H9 (cell line): ENCODE measurements at regions not wholly inside any gene's neighbourhood (a gene's known extent, or its start where the extent isn't known, plus 50 kb on each side); places are given as distances from the start of the nearest gene placed in this dataset.

ENCODE experiments used
- DNase-seq: peaks from one replicate; pipeline ENCODE4 v3.0.0-alpha.2; 2017
- H2AFZ ChIP-seq: one replicate; pipeline ENCODE4 v1.6.1; 2013; ENCODE audit warnings: mild to moderate bottlenecking, low read length, control low read depth, moderate library complexity
- H2AK5ac ChIP-seq: 2 replicates; pipeline ENCODE4 v1.6.1; 2013; ENCODE audit warnings: low read length, control low read depth, mixed read lengths; ENCODE audit not compliant: insufficient read length
- H2BK120ac ChIP-seq: one replicate; pipeline ENCODE4 v1.6.1; 2013; ENCODE audit warnings: low read depth, mild to moderate bottlenecking, low read length, control low read depth, inconsistent platforms; ENCODE audit not compliant: poor library complexity, severe bottlenecking
- H2BK12ac ChIP-seq: 2 replicates; pipeline ENCODE4 v1.6.1; 2013; ENCODE audit warnings: low read length, control low read depth, mixed read lengths, low read depth; ENCODE audit not compliant: insufficient read length
- H2BK15ac ChIP-seq: 2 replicates; pipeline ENCODE4 v1.6.1; 2013; ENCODE audit warnings: low read depth, low read length, control low read depth
- H2BK20ac ChIP-seq: one replicate; pipeline ENCODE4 v1.6.1; 2013; ENCODE audit warnings: low read depth, mild to moderate bottlenecking, low read length, control low read depth, inconsistent platforms; ENCODE audit not compliant: poor library complexity, severe bottlenecking
- H2BK5ac ChIP-seq: 2 replicates; pipeline ENCODE4 v1.6.1; 2013; ENCODE audit warnings: low read length, control low read depth, mixed read lengths; ENCODE audit not compliant: insufficient read length
- H3K14ac ChIP-seq: 2 replicates; pipeline ENCODE4 v1.6.1; 2013; ENCODE audit warnings: low read length, control low read depth; ENCODE audit not compliant: insufficient read depth
- H3K18ac ChIP-seq: 2 replicates; pipeline ENCODE4 v1.6.1; 2013; ENCODE audit warnings: low read depth, mild to moderate bottlenecking, mixed read lengths, low read length, control low read depth; ENCODE audit not compliant: insufficient read length
- H3K23ac ChIP-seq: 2 replicates; pipeline ENCODE4 v1.6.1; 2013; ENCODE audit warnings: low read length, control low read depth, mixed read lengths, low read depth; ENCODE audit not compliant: insufficient read length
- H3K23me2 ChIP-seq: 2 replicates; pipeline ENCODE4 v1.6.1; 2013; ENCODE audit warnings: low read depth, mild to moderate bottlenecking, mixed read lengths, low read length, control low read depth; ENCODE audit not compliant: insufficient read length, poor library complexity, severe bottlenecking
- H3K27ac ChIP-seq: 2 replicates; pipeline ENCODE4 v1.5.1; 2013; ENCODE audit warnings: low read length, control low read depth, mixed read lengths, low read depth; ENCODE audit not compliant: insufficient read length
- H3K27me3 ChIP-seq: 2 replicates; pipeline ENCODE4 v1.6.1; 2013; ENCODE audit warnings: low read length, control low read depth, inconsistent platforms; ENCODE audit not compliant: insufficient read depth
- H3K4ac ChIP-seq: 2 replicates; pipeline ENCODE4 v1.6.1; 2013; ENCODE audit warnings: low read depth, mild to moderate bottlenecking, control low read depth, inconsistent platforms, low read length, moderate library complexity
- H3K4me1 ChIP-seq: 2 replicates; pipeline ENCODE4 v1.6.1; 2013; ENCODE audit warnings: low read length, control low read depth, inconsistent platforms; ENCODE audit not compliant: insufficient read depth
- H3K4me2 ChIP-seq: 2 replicates; pipeline ENCODE4 v1.6.1; 2013; ENCODE audit warnings: low read length, control low read depth, mixed read lengths; ENCODE audit not compliant: insufficient read length, insufficient read depth
- H3K56ac ChIP-seq: 2 replicates; pipeline ENCODE4 v1.6.1; 2013; ENCODE audit warnings: low read depth, mild to moderate bottlenecking, mixed read lengths, low read length, control low read depth; ENCODE audit not compliant: insufficient read length
- H3K79me1 ChIP-seq: 2 replicates; pipeline ENCODE4 v1.6.1; 2013; ENCODE audit warnings: low read depth, mild to moderate bottlenecking, moderate library complexity, low read length, control low read depth, inconsistent platforms; ENCODE audit not compliant: insufficient read depth, poor library complexity, severe bottlenecking
- H3K79me2 ChIP-seq: 2 replicates; pipeline ENCODE4 v1.6.1; 2013; ENCODE audit warnings: low read length, control low read depth, inconsistent platforms; ENCODE audit not compliant: insufficient read depth
- H3K9ac ChIP-seq: 2 replicates; pipeline ENCODE4 v1.6.1; 2013; ENCODE audit warnings: low read length, control low read depth, mixed read lengths; ENCODE audit not compliant: insufficient read length; ENCODE audit errors: extremely low read depth
- H3K9me3 ChIP-seq: one replicate; pipeline ENCODE4 v1.6.1; 2013; ENCODE audit warnings: low read depth, low read length, inconsistent platforms; ENCODE audit not compliant: control insufficient read depth
- H3T11ph ChIP-seq: one replicate; pipeline ENCODE4 v1.6.1; 2013; ENCODE audit warnings: mild to moderate bottlenecking, low read length, control low read depth, inconsistent platforms
- H4K20me1 ChIP-seq: one replicate; pipeline ENCODE4 v1.6.1; 2013; ENCODE audit not compliant: control insufficient read depth, insufficient read length, insufficient read depth
- H4K5ac ChIP-seq: 2 replicates; pipeline ENCODE4 v1.6.1; 2013; ENCODE audit warnings: low read depth, mild to moderate bottlenecking, mixed read lengths, low read length, control low read depth; ENCODE audit not compliant: insufficient read length
- H4K8ac ChIP-seq: replicated peaks from 2 replicates; pipeline ENCODE4 v1.6.1; 2013; ENCODE audit warnings: low read length, control low read depth, mixed read lengths, low read depth; ENCODE audit not compliant: insufficient read length
- H4K91ac ChIP-seq: 2 replicates; pipeline ENCODE4 v1.6.1; 2013; ENCODE audit warnings: low read depth, mild to moderate bottlenecking, moderate library complexity, mixed read lengths, low read length, control low read depth; ENCODE audit not compliant: insufficient read length
- H3K27ac Mint-ChIP-seq, 3 experiments: 2 replicates in 2 of 3; 3 replicates in 1 of 3; pipeline ENCODE4 v1.8.0; 2020 to 2021; ENCODE audit warnings: mixed read lengths in 3 of 3, mild to moderate bottlenecking in 1 of 3, moderate library complexity in 1 of 3
- H3K27me3 Mint-ChIP-seq: 2 replicates; pipeline ENCODE4 v1.8.0; 2021; ENCODE audit warnings: low read depth, mild to moderate bottlenecking, moderate library complexity, mixed read lengths
- H3K36me3 Mint-ChIP-seq, 3 experiments: 2 replicates in 2 of 3; 3 replicates in 1 of 3; pipeline ENCODE4 v1.8.0; 2020 to 2021; ENCODE audit warnings: low read depth in 3 of 3, mixed read lengths in 3 of 3; ENCODE audit not compliant: insufficient read depth in 1 of 3
- H3K4me1 Mint-ChIP-seq, 2 experiments: 2 replicates each; pipeline ENCODE4 v1.8.0; 2020; ENCODE audit warnings: mixed read lengths in 2 of 2
- H3K4me3 Mint-ChIP-seq, 2 experiments: 2 replicates in 1 of 2; 3 replicates in 1 of 2; pipeline ENCODE4 v1.8.0; 2020 to 2021; ENCODE audit warnings: mild to moderate bottlenecking in 2 of 2, mixed read lengths in 2 of 2, moderate library complexity in 1 of 2
- H3K9me3 Mint-ChIP-seq, 2 experiments: 2 replicates in 1 of 2; 3 replicates in 1 of 2; pipeline ENCODE4 v1.8.0; 2020; ENCODE audit warnings: mild to moderate bottlenecking in 2 of 2, mixed read lengths in 2 of 2, moderate library complexity in 1 of 2
- WGBS: extraction: QIAGEN DNeasy Blood & Tissue Kit; methylation state at CpG from one replicate; pipeline ENCODE4 v1.1.7; 2013; ENCODE audit warnings: missing lambda C conversion rate, low lambda C conversion rate, mixed read lengths; ENCODE audit not compliant: insufficient read length; ENCODE audit errors: extremely low coverage; 5-methylcytosine and 5-hydroxymethylcytosine counted together
- TF ChIP-seq, protein P1 (sequence below): fragments of 200-600 bp; sonication (generic); conservative IDR thresholded peaks from 3 replicates; pipeline ENCODE4 v1.8.0; 2021; ENCODE audit warnings: antibody characterized with exemption, mild to moderate bottlenecking

DNA sequence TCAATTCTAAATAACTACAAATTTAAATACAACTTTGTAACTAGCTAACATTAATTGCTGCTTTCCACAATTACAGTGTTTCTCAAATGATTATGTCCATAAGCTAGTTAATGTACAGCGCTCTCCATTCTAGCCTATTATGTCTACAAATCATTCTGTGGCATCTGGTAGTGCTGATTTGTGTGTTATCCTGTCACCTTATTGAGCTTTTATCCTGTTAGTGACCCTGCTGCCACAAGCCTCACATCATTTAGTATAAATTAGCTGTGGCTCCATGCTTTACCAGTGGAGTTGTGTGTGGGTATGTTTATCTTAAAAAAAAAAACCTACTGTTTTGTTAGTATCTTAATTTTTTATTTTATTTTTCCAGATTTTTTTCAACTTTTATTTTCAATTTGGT is 112.6 kb upstream of the PJA2 start:
- H3K79me1 ChIP-seq = no peaks in the 10 kb centered on the region
- no peak overlapping the region for H3K4me2 ChIP-seq
- no peak overlapping the region for H3K27ac ChIP-seq
- TF ChIP-seq, protein P1, sequence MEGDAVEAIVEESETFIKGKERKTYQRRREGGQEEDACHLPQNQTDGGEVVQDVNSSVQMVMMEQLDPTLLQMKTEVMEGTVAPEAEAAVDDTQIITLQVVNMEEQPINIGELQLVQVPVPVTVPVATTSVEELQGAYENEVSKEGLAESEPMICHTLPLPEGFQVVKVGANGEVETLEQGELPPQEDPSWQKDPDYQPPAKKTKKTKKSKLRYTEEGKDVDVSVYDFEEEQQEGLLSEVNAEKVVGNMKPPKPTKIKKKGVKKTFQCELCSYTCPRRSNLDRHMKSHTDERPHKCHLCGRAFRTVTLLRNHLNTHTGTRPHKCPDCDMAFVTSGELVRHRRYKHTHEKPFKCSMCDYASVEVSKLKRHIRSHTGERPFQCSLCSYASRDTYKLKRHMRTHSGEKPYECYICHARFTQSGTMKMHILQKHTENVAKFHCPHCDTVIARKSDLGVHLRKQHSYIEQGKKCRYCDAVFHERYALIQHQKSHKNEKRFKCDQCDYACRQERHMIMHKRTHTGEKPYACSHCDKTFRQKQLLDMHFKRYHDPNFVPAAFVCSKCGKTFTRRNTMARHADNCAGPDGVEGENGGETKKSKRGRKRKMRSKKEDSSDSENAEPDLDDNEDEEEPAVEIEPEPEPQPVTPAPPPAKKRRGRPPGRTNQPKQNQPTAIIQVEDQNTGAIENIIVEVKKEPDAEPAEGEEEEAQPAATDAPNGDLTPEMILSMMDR = no peak
- H3K18ac ChIP-seq = no peak overlapping the region
- H2BK20ac ChIP-seq = no peak overlapping the region
- no peak overlapping the region for H2BK12ac ChIP-seq
- no peak overlapping the region for H3K4ac ChIP-seq
- no peak overlapping the region for H4K5ac ChIP-seq
- no peak overlapping the region for H3K27ac Mint-ChIP-seq
- H4K91ac ChIP-seq = no peak overlapping the region
- no peaks in the 10 kb centered on the region for H3K4me1 ChIP-seq
- H3K27me3 ChIP-seq = no peaks in the 10 kb centered on the region
- H3K9ac ChIP-seq = no peak overlapping the region
- no peak overlapping the region for H2AFZ ChIP-seq
- no CpG with 5 or more reads among the region's 1 CpG for WGBS
- no peaks in the 10 kb centered on the region for H3K27me3 Mint-ChIP-seq
- no peaks in the 10 kb centered on the region; a peak in 1 of 5 replicates for H3K9me3 Mint-ChIP-seq
- no peak overlapping the region for H3K14ac ChIP-seq
- H2AK5ac ChIP-seq = no peak overlapping the region
- no peaks in the 10 kb centered on the region for H4K20me1 ChIP-seq
- no peaks in the 10 kb centered on the region for H3K79me2 ChIP-seq
- no peak overlapping the region for H3T11ph ChIP-seq
- no peaks in the 10 kb centered on the region for H3K36me3 Mint-ChIP-seq
- H3K4me1 Mint-ChIP-seq = no peaks in the 10 kb centered on the region
- H2BK5ac ChIP-seq = no peak overlapping the region
- H2BK120ac ChIP-seq = no peak overlapping the region
- DNase-seq = no peak
- H3K9me3 ChIP-seq = no peaks in the 10 kb centered on the region
- no peak overlapping the region for H3K4me3 Mint-ChIP-seq
- H2BK15ac ChIP-seq = no peak overlapping the region
- no peak overlapping the region for H3K23ac ChIP-seq
- H4K8ac ChIP-seq = no peak overlapping the region
- no peaks in the 10 kb centered on the region for H3K23me2 ChIP-seq
- no peak overlapping the region for H3K56ac ChIP-seq
